ENCODE measurements at regions not wholly inside any gene's neighbourhood (a gene's known extent, or its start where the extent isn't known, plus 50 kb on each side); places are given as distances from the start of the nearest gene placed in this dataset.

DNA sequence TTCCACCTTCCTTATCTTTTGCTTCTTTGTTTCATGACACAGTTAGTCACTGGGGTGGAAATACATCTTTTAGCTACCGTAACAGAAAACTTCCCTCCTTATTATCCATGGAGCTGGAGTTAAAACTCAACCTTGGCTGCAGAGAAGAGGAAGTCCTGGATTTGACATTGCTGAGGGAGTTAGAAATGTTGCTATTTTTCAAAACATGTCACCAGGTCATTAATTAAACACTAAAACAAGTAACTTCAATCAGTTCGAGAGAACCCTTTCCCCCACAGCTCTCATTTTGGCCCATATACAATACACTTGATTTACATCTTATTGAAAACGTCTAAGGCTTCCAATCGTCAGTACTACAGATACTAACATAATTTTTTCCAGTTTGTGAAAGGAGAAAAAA lies 237.9 kb upstream of the CD180 start:
- TF ChIP-seq POLR2AphosphoS5 (IDR thresholded peaks at IDR 0.05; ENCODE audit: low read depth, low read length) (no peak), CHD2 (IDR thresholded peaks at IDR 0.05; ENCODE audit: low read length, partially characterized antibody) (no peak), JUND (IDR thresholded peaks at IDR 0.05) (no peak), TAF1 (IDR thresholded peaks at IDR 0.05; ENCODE audit: borderline replicate concordance, low read depth, low read length) (no peak), GABPA (IDR thresholded peaks at IDR 0.05; ENCODE audit: low read depth) (no peak)
- TF ChIP-seq, protein P1, sequence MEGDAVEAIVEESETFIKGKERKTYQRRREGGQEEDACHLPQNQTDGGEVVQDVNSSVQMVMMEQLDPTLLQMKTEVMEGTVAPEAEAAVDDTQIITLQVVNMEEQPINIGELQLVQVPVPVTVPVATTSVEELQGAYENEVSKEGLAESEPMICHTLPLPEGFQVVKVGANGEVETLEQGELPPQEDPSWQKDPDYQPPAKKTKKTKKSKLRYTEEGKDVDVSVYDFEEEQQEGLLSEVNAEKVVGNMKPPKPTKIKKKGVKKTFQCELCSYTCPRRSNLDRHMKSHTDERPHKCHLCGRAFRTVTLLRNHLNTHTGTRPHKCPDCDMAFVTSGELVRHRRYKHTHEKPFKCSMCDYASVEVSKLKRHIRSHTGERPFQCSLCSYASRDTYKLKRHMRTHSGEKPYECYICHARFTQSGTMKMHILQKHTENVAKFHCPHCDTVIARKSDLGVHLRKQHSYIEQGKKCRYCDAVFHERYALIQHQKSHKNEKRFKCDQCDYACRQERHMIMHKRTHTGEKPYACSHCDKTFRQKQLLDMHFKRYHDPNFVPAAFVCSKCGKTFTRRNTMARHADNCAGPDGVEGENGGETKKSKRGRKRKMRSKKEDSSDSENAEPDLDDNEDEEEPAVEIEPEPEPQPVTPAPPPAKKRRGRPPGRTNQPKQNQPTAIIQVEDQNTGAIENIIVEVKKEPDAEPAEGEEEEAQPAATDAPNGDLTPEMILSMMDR (IDR thresholded peaks at IDR 0.05) = no peak
